Keratinocyte (primary cell): ENCODE measurements at regions not wholly inside any gene's neighbourhood (a gene's known extent, or its start where the extent isn't known, plus 50 kb on each side); places are given as distances from the start of the nearest gene placed in this dataset.

Experiments
- DNase-seq: peaks from one replicate; pipeline ENCODE4 v3.0.0-alpha.2; 2011; ENCODE audit warnings: low read depth, missing footprints, low spot score
- FAIRE-seq: peaks from 2 replicates; lab custom pipeline; 2011; peaks lifted over from hg19 to GRCh38; lab: Jason Lieb, UNC
- H2AFZ ChIP-seq: 2 replicates; pipeline ENCODE4 v1.6.0; 2012; ENCODE audit warnings: low read length, control low read depth, inconsistent platforms; ENCODE audit not compliant: control insufficient read depth
- H3K27ac ChIP-seq: 2 replicates; pipeline ENCODE4 v1.5.1; 2011; ENCODE audit warnings: low read length; ENCODE audit not compliant: control insufficient read depth, insufficient read depth
- H3K27me3 ChIP-seq: 3 replicates; pipeline ENCODE4 v1.6.0; 2011; ENCODE audit warnings: low read length; ENCODE audit not compliant: control insufficient read depth, insufficient read depth; ENCODE audit errors: extremely low read depth
- H3K36me3 ChIP-seq, 2 experiments: 2 replicates in 1 of 2; 3 replicates in 1 of 2; pipeline ENCODE4 v1.5.1; 2011; ENCODE audit warnings: low read length in 2 of 2, mild to moderate bottlenecking in 1 of 2; ENCODE audit not compliant: control insufficient read depth in 2 of 2, insufficient read depth in 2 of 2; ENCODE audit errors: extremely low read depth in 1 of 2
- H3K4me1 ChIP-seq: 3 replicates; pipeline ENCODE4 v1.5.1; 2011; ENCODE audit warnings: low read length; ENCODE audit not compliant: control insufficient read depth, insufficient read depth; ENCODE audit errors: extremely low read depth
- H3K4me2 ChIP-seq: 3 replicates; pipeline ENCODE4 v1.6.0; 2011; ENCODE audit warnings: low read depth, low read length; ENCODE audit not compliant: control insufficient read depth, insufficient read depth; ENCODE audit errors: extremely low read depth
- H3K4me3 ChIP-seq, 3 experiments: fragments of 200-600 bp in 1 of 3; sonication (generic) in 1 of 3; 2 replicates in 2 of 3; 3 replicates in 1 of 3; pipeline ENCODE4 v1.5.1; 2011 to 2016; ENCODE audit warnings: low read length in 3 of 3, mild to moderate bottlenecking in 3 of 3, control low read depth in 2 of 3, inconsistent platforms in 1 of 3, low read depth in 1 of 3, mixed read lengths in 1 of 3, mixed run types in 1 of 3, moderate library complexity in 1 of 3; ENCODE audit not compliant: control insufficient read depth in 2 of 3, insufficient read depth in 2 of 3; ENCODE audit errors: extremely low read depth in 1 of 3
- H3K79me2 ChIP-seq: 2 replicates; pipeline ENCODE4 v1.6.0; 2012; ENCODE audit warnings: low read length; ENCODE audit not compliant: control insufficient read depth, insufficient read depth
- H3K9ac ChIP-seq: 3 replicates; pipeline ENCODE4 v1.6.0; 2011; ENCODE audit warnings: low read length; ENCODE audit not compliant: control insufficient read depth, insufficient read depth; ENCODE audit errors: extremely low read depth
- H3K9me1 ChIP-seq: 3 replicates; pipeline ENCODE4 v1.6.0; 2011; ENCODE audit warnings: low read length; ENCODE audit not compliant: control insufficient read depth, insufficient read depth; ENCODE audit errors: extremely low read depth
- H3K9me3 ChIP-seq: 2 replicates; pipeline ENCODE4 v1.5.1; 2012; ENCODE audit warnings: low read depth, low read length; ENCODE audit not compliant: control insufficient read depth
- H4K20me1 ChIP-seq: 3 replicates; pipeline ENCODE4 v1.6.0; 2011; ENCODE audit warnings: low read length; ENCODE audit not compliant: control insufficient read depth, insufficient read depth; ENCODE audit errors: extremely low read depth
- EZH2 ChIP-seq: IDR thresholded peaks from one replicate; pipeline ENCODE4 v1.6.1; 2012; ENCODE audit warnings: inconsistent platforms, mild to moderate bottlenecking, low read length, moderate library complexity
- dilution Hi-C: fragments of 300-500 bp; cut with MboI; formaldehyde crosslinking; loops from one replicate; pipeline ENCODE4 v1.7.0; 2020; ENCODE audit warnings: low sequenced_read_pairs; ENCODE audit not compliant: extremely low pct_ligation_motif_present
- TF ChIP-seq, protein P1 (sequence below), 3 experiments: IDR thresholded peaks in 1 of 3; conservative IDR thresholded peaks in 1 of 3; optimal IDR thresholded peaks in 1 of 3; 2 replicates in 2 of 3; 3 replicates in 1 of 3; pipeline versions ENCODE3 to v1.5.1; 2011; ENCODE audit warnings: low read length in 3 of 3, mild to moderate bottlenecking in 3 of 3, moderate library complexity in 2 of 3, control low read depth in 1 of 3, inconsistent platforms in 1 of 3; ENCODE audit not compliant: insufficient read depth in 2 of 3; ENCODE audit errors: extremely low read depth in 1 of 3

DNA sequence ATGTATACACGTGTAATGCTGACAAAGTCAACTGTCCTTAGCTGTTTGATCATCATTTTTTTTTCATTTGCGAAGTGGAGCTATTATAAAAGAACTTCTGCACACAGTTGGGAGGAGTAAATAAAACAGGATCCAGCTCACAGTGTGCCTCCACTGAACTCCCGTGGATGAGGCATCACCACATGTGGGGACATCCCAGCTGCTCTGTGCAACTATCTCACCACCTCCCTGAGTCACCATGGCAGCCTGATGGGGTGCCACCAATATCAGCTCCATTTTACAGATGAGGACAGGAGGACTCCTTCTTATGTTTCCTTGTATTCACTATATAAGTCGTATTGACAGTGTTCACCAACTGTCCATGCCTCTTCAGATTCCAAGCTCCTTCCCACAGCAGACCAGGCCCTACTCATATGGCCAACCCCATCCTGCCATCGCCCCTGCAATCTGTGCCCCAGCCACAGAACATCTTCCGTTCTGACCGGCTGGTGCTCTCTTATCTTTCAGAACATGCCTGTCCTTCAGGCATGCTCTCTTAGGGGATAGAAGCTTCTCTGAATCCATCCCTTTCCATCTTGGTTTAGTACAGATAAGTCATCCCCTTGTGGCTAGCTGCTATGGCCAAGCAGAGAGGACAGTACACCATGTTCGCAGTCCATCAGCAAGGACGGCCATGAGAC lies 288.1 kb downstream of the RNF144A start:
- no peak overlapping the region for H3K9ac ChIP-seq
- DNase-seq: no peak
- H3K79me2 ChIP-seq: no peaks in the 10 kb centered on the region
- H3K36me3 ChIP-seq: no peaks in the 10 kb centered on the region
- no peak for FAIRE-seq
- TF ChIP-seq EZH2: no peak
- TF ChIP-seq, protein P1, sequence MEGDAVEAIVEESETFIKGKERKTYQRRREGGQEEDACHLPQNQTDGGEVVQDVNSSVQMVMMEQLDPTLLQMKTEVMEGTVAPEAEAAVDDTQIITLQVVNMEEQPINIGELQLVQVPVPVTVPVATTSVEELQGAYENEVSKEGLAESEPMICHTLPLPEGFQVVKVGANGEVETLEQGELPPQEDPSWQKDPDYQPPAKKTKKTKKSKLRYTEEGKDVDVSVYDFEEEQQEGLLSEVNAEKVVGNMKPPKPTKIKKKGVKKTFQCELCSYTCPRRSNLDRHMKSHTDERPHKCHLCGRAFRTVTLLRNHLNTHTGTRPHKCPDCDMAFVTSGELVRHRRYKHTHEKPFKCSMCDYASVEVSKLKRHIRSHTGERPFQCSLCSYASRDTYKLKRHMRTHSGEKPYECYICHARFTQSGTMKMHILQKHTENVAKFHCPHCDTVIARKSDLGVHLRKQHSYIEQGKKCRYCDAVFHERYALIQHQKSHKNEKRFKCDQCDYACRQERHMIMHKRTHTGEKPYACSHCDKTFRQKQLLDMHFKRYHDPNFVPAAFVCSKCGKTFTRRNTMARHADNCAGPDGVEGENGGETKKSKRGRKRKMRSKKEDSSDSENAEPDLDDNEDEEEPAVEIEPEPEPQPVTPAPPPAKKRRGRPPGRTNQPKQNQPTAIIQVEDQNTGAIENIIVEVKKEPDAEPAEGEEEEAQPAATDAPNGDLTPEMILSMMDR (optimal IDR thresholded peaks at IDR 0.05 in 1 of 3, IDR thresholded peaks at IDR 0.05 in 1 of 3, conservative IDR thresholded peaks at IDR 0.05 in 1 of 3; ENCODE audit: extremely low read depth in 1 of 3, insufficient read depth in 2 of 3, low read length in 3 of 3): no peak
- H3K4me2 ChIP-seq: no peak overlapping the region
- no peaks in the 10 kb centered on the region for H3K9me1 ChIP-seq
- no peaks in the 10 kb centered on the region for H4K20me1 ChIP-seq
- no peak overlapping the region for H3K27ac ChIP-seq
- H3K4me3 ChIP-seq: no peak overlapping the region
- H3K9me3 ChIP-seq: no peaks in the 10 kb centered on the region
- dilution Hi-C loops: no loop called here
- H3K27me3 ChIP-seq: no peaks in the 10 kb centered on the region
- H2AFZ ChIP-seq: no peak overlapping the region
- H3K4me1 ChIP-seq: no peaks in the 10 kb centered on the region

DNA sequence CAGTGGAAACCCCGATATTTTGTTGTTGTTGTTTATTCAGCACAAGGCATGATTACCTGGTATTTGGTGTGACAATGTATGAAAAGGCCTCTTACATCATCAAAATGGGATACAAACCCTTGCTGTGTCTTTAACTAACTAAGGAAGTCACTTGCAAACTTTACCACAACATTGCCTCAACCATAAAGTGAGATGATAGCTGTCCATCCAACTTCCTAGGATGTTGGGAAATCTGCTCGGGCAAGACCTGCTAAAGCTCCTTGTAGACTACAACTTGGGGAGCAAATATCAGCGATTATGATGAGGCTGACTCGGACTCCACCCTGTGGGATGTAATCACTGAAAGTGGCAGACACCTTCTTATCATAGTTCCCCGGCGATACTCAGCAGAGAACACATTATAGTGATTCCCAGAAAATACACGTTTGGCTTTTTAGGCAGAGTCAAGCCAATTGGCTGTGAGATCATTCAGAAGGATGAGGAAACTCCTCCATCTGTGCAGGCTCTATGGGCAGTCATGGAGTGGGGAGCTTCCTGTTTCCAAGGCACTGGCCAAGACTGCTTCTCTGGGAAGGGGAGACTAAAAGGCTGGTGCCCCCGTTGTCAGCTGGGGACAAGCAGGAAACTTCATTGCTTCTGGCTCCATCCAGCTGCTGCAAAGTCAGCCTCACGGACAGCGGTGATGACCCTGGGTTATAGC lies 289.0 kb downstream of the RNF144A start:
- H3K4me3 ChIP-seq: no peak overlapping the region
- H4K20me1 ChIP-seq: no peaks in the 10 kb centered on the region
- H2AFZ ChIP-seq: no peak overlapping the region
- no peaks in the 10 kb centered on the region for H3K36me3 ChIP-seq
- H3K9ac ChIP-seq: no peak overlapping the region
- dilution Hi-C loops: no loop called here
- FAIRE-seq (no peak), DNase-seq (no peak)
- TF ChIP-seq, protein P1 (optimal IDR thresholded peaks at IDR 0.05 in 1 of 3, IDR thresholded peaks at IDR 0.05 in 1 of 3, conservative IDR thresholded peaks at IDR 0.05 in 1 of 3; ENCODE audit: extremely low read depth in 1 of 3, insufficient read depth in 2 of 3, low read length in 3 of 3): no peak
- TF ChIP-seq EZH2: no peak
- no peaks in the 10 kb centered on the region for H3K4me1 ChIP-seq
- no peaks in the 10 kb centered on the region for H3K27me3 ChIP-seq
- no peaks in the 10 kb centered on the region for H3K9me1 ChIP-seq
- no peaks in the 10 kb centered on the region for H3K9me3 ChIP-seq
- no peak overlapping the region for H3K4me2 ChIP-seq
- no peak overlapping the region for H3K27ac ChIP-seq
- H3K79me2 ChIP-seq: no peaks in the 10 kb centered on the region
